K562 (cell line): ENCODE measurements at regions not wholly inside any gene's neighbourhood (a gene's known extent, or its start where the extent isn't known, plus 50 kb on each side); places are given as distances from the start of the nearest gene placed in this dataset.

Experiments
- ZNF143 ChIP-seq: sonication (generic); formaldehyde crosslinking; IDR thresholded peaks from 2 replicates; pipeline ENCODE4 v1.9.0; 2022; ENCODE audit warnings: mild to moderate bottlenecking, missing genetic modification reagents
- ZNF444 ChIP-seq: fragments of 250-450 bp; sonication (Bioruptor Pico); IDR thresholded peaks from 2 replicates; pipeline ENCODE4 v1.4.0; 2020; ENCODE audit warnings: mild to moderate bottlenecking, moderate library complexity
- TF ChIP-seq, protein P1 (sequence below): fragments of 450-650 bp; IDR thresholded peaks from 2 replicates; pipeline ENCODE4 v1.6.1; 2016; ENCODE audit warnings: low read depth
- TF ChIP-seq, protein P2 (sequence below): fragments of 450-650 bp; IDR thresholded peaks from 2 replicates; pipeline ENCODE4 v1.7.1; 2018; ENCODE audit warnings: mild to moderate bottlenecking, low read depth; ENCODE audit not compliant: partially characterized antibody
- TF ChIP-seq, protein P3 (sequence below): fragments of 250-450 bp; sonication (Bioruptor Pico); IDR thresholded peaks from 2 replicates; pipeline ENCODE4 v1.4.0; 2020; ENCODE audit warnings: mild to moderate bottlenecking, moderate library complexity, borderline replicate concordance

DNA sequence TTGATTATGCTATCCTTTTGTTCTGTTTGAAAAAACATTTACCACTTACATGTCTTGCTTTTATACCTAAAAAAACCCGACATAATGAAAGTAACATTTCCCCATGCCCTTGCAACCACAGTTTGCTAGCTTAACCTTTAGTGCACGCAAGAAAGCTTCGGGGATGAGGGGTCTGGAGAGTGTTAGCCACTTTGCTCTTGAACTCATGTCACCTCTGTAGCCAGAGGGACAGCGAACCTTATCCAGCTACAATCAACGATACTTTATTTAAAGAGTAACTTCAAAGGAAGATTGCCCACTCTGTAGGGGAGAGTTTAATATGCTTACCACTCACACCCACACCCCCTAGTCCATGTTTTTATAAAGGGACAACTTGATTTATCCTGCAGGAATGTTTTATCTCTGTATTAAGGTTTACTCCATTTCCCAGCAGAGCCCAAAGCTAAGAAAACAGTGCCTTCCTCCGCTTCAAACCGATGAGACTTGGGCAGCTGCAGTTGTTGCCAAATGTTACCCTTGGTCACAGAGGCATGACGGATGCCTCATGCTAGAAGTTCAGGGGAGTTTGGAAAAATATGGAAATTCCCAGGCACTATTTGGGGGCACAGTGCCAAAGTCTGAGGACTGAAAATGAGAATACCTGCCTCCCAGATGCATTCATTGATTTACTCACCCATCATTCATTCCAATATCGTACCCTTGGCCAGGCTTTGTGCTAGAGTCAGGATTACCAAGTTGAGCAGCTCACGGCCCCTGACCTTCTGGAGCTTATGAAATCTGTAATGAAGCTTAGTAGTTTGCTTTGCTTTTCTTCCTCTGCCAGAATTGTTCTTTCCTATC lies 61.4 kb upstream of the VCAM1 start (continued):
- TF ChIP-seq, protein P1, sequence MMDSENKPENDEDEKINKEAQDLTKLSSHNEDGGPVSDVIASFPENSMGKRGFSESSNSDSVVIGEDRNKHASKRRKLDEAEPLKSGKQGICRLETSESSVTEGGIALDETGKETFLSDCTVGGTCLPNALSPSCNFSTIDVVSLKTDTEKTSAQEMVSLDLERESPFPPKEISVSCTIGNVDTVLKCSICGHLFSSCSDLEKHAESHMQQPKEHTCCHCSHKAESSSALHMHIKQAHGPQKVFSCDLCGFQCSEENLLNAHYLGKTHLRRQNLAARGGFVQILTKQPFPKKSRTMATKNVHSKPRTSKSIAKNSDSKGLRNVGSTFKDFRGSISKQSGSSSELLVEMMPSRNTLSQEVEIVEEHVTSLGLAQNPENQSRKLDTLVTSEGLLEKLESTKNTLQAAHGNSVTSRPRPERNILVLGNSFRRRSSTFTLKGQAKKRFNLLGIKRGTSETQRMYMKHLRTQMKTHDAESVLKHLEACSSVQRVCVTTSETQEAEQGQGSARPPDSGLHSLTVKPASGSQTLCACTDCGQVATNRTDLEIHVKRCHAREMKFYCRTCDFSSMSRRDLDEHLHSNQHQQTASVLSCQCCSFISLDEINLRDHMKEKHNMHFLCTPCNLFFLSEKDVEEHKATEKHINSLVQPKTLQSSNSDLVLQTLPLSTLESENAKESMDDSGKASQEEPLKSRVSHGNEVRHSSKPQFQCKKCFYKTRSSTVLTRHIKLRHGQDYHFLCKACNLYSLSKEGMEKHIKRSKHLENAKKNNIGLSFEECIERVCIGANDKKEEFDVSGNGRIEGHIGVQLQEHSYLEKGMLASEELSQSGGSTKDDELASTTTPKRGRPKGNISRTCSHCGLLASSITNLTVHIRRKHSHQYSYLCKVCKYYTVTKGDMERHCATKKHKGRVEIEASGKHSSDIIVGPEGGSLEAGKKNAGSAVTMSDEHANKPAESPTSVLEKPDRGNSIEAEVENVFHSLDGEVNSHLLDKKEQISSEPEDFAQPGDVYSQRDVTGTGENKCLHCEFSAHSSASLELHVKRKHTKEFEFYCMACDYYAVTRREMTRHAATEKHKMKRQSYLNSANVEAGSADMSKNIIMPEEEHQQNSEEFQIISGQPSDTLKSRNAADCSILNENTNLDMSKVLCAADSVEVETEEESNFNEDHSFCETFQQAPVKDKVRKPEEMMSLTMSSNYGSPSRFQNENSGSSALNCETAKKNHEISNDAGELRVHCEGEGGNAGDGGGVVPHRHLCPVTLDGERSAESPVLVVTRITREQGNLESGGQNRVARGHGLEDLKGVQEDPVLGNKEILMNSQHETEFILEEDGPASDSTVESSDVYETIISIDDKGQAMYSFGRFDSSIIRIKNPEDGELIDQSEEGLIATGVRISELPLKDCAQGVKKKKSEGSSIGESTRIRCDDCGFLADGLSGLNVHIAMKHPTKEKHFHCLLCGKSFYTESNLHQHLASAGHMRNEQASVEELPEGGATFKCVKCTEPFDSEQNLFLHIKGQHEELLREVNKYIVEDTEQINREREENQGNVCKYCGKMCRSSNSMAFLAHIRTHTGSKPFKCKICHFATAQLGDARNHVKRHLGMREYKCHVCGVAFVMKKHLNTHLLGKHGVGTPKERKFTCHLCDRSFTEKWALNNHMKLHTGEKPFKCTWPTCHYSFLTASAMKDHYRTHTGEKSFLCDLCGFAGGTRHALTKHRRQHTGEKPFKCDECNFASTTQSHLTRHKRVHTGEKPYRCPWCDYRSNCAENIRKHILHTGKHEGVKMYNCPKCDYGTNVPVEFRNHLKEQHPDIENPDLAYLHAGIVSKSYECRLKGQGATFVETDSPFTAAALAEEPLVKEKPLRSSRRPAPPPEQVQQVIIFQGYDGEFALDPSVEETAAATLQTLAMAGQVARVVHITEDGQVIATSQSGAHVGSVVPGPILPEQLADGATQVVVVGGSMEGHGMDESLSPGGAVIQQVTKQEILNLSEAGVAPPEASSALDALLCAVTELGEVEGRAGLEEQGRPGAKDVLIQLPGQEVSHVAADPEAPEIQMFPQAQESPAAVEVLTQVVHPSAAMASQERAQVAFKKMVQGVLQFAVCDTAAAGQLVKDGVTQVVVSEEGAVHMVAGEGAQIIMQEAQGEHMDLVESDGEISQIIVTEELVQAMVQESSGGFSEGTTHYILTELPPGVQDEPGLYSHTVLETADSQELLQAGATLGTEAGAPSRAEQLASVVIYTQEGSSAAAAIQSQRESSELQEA = no peak
- no peak for TF ChIP-seq ZNF444 (CRISPR knock-in tag)
- TF ChIP-seq ZNF143 (CRISPR knock-in tag) = no peak
- TF ChIP-seq, protein P2, sequence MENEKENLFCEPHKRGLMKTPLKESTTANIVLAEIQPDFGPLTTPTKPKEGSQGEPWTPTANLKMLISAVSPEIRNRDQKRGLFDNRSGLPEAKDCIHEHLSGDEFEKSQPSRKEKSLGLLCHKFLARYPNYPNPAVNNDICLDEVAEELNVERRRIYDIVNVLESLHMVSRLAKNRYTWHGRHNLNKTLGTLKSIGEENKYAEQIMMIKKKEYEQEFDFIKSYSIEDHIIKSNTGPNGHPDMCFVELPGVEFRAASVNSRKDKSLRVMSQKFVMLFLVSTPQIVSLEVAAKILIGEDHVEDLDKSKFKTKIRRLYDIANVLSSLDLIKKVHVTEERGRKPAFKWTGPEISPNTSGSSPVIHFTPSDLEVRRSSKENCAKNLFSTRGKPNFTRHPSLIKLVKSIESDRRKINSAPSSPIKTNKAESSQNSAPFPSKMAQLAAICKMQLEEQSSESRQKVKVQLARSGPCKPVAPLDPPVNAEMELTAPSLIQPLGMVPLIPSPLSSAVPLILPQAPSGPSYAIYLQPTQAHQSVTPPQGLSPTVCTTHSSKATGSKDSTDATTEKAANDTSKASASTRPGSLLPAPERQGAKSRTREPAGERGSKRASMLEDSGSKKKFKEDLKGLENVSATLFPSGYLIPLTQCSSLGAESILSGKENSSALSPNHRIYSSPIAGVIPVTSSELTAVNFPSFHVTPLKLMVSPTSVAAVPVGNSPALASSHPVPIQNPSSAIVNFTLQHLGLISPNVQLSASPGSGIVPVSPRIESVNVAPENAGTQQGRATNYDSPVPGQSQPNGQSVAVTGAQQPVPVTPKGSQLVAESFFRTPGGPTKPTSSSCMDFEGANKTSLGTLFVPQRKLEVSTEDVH = no peak
- TF ChIP-seq, protein P3, sequence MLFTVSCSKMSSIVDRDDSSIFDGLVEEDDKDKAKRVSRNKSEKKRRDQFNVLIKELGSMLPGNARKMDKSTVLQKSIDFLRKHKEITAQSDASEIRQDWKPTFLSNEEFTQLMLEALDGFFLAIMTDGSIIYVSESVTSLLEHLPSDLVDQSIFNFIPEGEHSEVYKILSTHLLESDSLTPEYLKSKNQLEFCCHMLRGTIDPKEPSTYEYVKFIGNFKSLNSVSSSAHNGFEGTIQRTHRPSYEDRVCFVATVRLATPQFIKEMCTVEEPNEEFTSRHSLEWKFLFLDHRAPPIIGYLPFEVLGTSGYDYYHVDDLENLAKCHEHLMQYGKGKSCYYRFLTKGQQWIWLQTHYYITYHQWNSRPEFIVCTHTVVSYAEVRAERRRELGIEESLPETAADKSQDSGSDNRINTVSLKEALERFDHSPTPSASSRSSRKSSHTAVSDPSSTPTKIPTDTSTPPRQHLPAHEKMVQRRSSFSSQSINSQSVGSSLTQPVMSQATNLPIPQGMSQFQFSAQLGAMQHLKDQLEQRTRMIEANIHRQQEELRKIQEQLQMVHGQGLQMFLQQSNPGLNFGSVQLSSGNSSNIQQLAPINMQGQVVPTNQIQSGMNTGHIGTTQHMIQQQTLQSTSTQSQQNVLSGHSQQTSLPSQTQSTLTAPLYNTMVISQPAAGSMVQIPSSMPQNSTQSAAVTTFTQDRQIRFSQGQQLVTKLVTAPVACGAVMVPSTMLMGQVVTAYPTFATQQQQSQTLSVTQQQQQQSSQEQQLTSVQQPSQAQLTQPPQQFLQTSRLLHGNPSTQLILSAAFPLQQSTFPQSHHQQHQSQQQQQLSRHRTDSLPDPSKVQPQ (CRISPR knock-in tag) = no peak
